ENCODE measurements at regions not wholly inside any gene's neighbourhood (a gene's known extent, or its start where the extent isn't known, plus 50 kb on each side); places are given as distances from the start of the nearest gene placed in this dataset.

GRCh38 chr15:95027981-95028380 is 796.6 kb downstream of the MCTP2 start:
- H3K18ac ChIP-seq (ENCODE audit: extremely low read depth, low read length) = no peak overlapping the region
- no peaks in the 10 kb centered on the region for H3K27me3 ChIP-seq (replicated peaks in 1 of 4; ENCODE audit: control insufficient read depth in 3 of 4, extremely low read depth in 1 of 4, insufficient read depth in 3 of 4, low read length in 3 of 4)
- H3K56ac ChIP-seq (replicated peaks; ENCODE audit: insufficient read length, low read depth, low read length) = no peak overlapping the region
- no peaks in the 10 kb centered on the region for H3K4me1 ChIP-seq (replicated peaks in 1 of 4; ENCODE audit: control insufficient read depth in 3 of 4, insufficient read depth in 4 of 4, low read length in 3 of 4)
- ChIA-PET CTCF (ENCODE audit: partially characterized antibody) (interaction anchor here (0.6 to 1.8 kb wide), 7 partner anchors 33 to 1317 kb away, joined by 3 to 8 read pairs (median 4); no protein-coding TSS in a partner anchor), POLR2A (ENCODE audit: partially characterized antibody) (no interaction called here)
- H2BK5ac ChIP-seq (ENCODE audit: low read depth, low read length) = no peak overlapping the region
- H4K91ac ChIP-seq (replicated peaks; ENCODE audit: insufficient read length, low read length) = no peak overlapping the region
- H3K14ac ChIP-seq (ENCODE audit: insufficient read length) = no peak overlapping the region
- no peak overlapping the region for H2BK120ac ChIP-seq (replicated peaks; ENCODE audit: low read depth, low read length)
- H4K20me1 ChIP-seq (replicated peaks in 1 of 2; ENCODE audit: control insufficient read depth in 1 of 2, insufficient read depth in 2 of 2, low read length in 2 of 2) = no peaks in the 10 kb centered on the region
- 90% methylated on average over 3 of the region's 3 CpGs; no CpG with 5 or more reads in 1 of the 2 experiments for WGBS, 2 experiments (ENCODE audit: extremely low coverage in 1 of 2, insufficient coverage in 1 of 2, insufficient read length in 1 of 2, insufficient replicate concordance in 2 of 2, low coverage in 1 of 2, low lambda C conversion rate in 2 of 2, missing lambda C conversion rate in 1 of 2)
- no peak overlapping the region for H2BK15ac ChIP-seq (ENCODE audit: low read length)
- H3K23ac ChIP-seq (ENCODE audit: insufficient read length) = no peak overlapping the region
- no peaks in the 10 kb centered on the region for H3K9me3 ChIP-seq (ENCODE audit: insufficient read depth in 2 of 2, low read depth in 1 of 2, low read length in 1 of 2)
- no peak for FAIRE-seq
- H4K5ac ChIP-seq (ENCODE audit: insufficient read length, low read depth, low read length) = no peak overlapping the region
- H3K4me2 ChIP-seq (ENCODE audit: insufficient read depth in 1 of 2, low read depth in 2 of 2, low read length in 2 of 2) = no peak overlapping the region
- no peak overlapping the region for H3K27ac ChIP-seq (ENCODE audit: low read depth, low read length)
- no peak overlapping the region for H3K4me3 ChIP-seq (ENCODE audit: extremely low read depth in 1 of 4, insufficient read depth in 2 of 4, low read depth in 3 of 4, low read length in 4 of 4)
- H3K79me1 ChIP-seq (ENCODE audit: low read depth, low read length) = no peaks in the 10 kb centered on the region
- no peak overlapping the region for H3K9ac ChIP-seq (replicated peaks in 1 of 4; ENCODE audit: extremely low read depth in 1 of 4, low read depth in 3 of 4, low read length in 3 of 4)
- H2AFZ ChIP-seq (ENCODE audit: low read length) = no peak overlapping the region
- DNase-seq (ENCODE audit: low read depth in 1 of 2, low spot score in 2 of 2) = no peak
- H2BK20ac ChIP-seq (ENCODE audit: low read length) = no peak overlapping the region
- H3K23me2 ChIP-seq (ENCODE audit: low read depth, low read length) = no peaks in the 10 kb centered on the region
- no peak overlapping the region for H2AK5ac ChIP-seq (ENCODE audit: low read depth, low read length)
- H3K79me2 ChIP-seq (ENCODE audit: control insufficient read depth in 1 of 2, insufficient read depth in 2 of 2, low read length in 2 of 2) = no peaks in the 10 kb centered on the region
- H4K8ac ChIP-seq (ENCODE audit: extremely low read depth, insufficient read depth, low read length) = no peak overlapping the region
- no peak overlapping the region for H3K4ac ChIP-seq (replicated peaks; ENCODE audit: insufficient read length, low read depth, low read length)
- no peak overlapping the region for H2BK12ac ChIP-seq (ENCODE audit: low read depth, low read length)
- no peaks in the 10 kb centered on the region for H3K36me3 ChIP-seq (ENCODE audit: control insufficient read depth in 2 of 4, insufficient read depth in 4 of 4, low read length in 3 of 4)
- TF ChIP-seq MAFK (IDR thresholded peaks at IDR 0.05; ENCODE audit: low read depth, low read length) (no peak), SAP30 (IDR thresholded peaks at IDR 0.05; ENCODE audit: insufficient read depth, insufficient replicate concordance, low read length) (no peak), SIN3A (conservative IDR thresholded peaks at IDR 0.05 in 1 of 2, IDR thresholded peaks at IDR 0.05 in 1 of 2; ENCODE audit: low read depth in 1 of 2, low read length in 2 of 2) (no peak), CEBPB (IDR thresholded peaks at IDR 0.05; ENCODE audit: low read depth, low read length) (no peak), EGR1 (IDR thresholded peaks at IDR 0.05; ENCODE audit: borderline replicate concordance, low read depth, low read length) (no peak), SRF (IDR thresholded peaks at IDR 0.05; ENCODE audit: low read depth, low read length) (no peak), RFX5 (IDR thresholded peaks at IDR 0.05; ENCODE audit: borderline replicate concordance, low read depth, low read length) (no peak), HDAC2 (IDR thresholded peaks at IDR 0.05; ENCODE audit: borderline replicate concordance in 1 of 2, low read depth in 2 of 2, low read length in 2 of 2) (no peak), POLR2AphosphoS5 (IDR thresholded peaks at IDR 0.05; ENCODE audit: low read depth, low read length) (no peak), CTBP2 (IDR thresholded peaks at IDR 0.05; ENCODE audit: borderline replicate concordance, insufficient read depth, insufficient read length, low read length) (no peak), EZH2 (IDR thresholded peaks at IDR 0.05; ENCODE audit: low read depth, low read length, severe bottlenecking) (no peak), SUZ12 (IDR thresholded peaks at IDR 0.05; ENCODE audit: low read length) (no peak), RNF2 (IDR thresholded peaks at IDR 0.05; ENCODE audit: borderline replicate concordance, low read depth, low read length, missing control alignments, poor library complexity, severe bottlenecking) (no peak), SP1 (IDR thresholded peaks at IDR 0.05; ENCODE audit: low read depth, low read length) (no peak)

Data from H1 (cell line).